Globus pallidus (tissue), 1 donor: ENCODE measurements at regions not wholly inside any gene's neighbourhood (a gene's known extent, or its start where the extent isn't known, plus 50 kb on each side); places are given as distances from the start of the nearest gene placed in this dataset.
"Not testable (repeated sequence)": the region's sequence is repeated elsewhere in the genome, so short reads cannot be mapped to it uniquely, and the experiment has no call there.

ENCODE experiments used
- DNase-seq: peaks from one replicate; pipeline ENCODE4 v3.0.0-alpha.2; 2015; ENCODE audit warnings: low spot score

- DNase-seq, result no peak
Measured at GRCh38 chr5:7087719-7088297, 308.1 kb upstream of the ADCY2 start.

- DNase-seq, result no peak
Measured at GRCh38 chr5:7088849-7089248, 307.1 kb upstream of the ADCY2 start.

- no peak for DNase-seq
Measured at GRCh38 chr5:7094626-7095025, 301.3 kb upstream of the ADCY2 start.

- DNase-seq, result no peak
Measured at GRCh38 chr5:7096294-7096693, 299.6 kb upstream of the ADCY2 start.

- DNase-seq, result no peak
Measured at GRCh38 chr5:7105358-7105757, 290.6 kb upstream of the ADCY2 start.

GRCh38 chr5:7117961-7118360, 278.0 kb upstream of the ADCY2 start:
- DNase-seq, result no peak

- DNase-seq, result no peak
Measured at GRCh38 chr5:7131680-7132079, 264.3 kb upstream of the ADCY2 start.

GRCh38 chr5:7146886-7147285, 249.1 kb upstream of the ADCY2 start:
- DNase-seq, result no peak

- no peak for DNase-seq
Measured at GRCh38 chr5:7157083-7157482, 238.9 kb upstream of the ADCY2 start.

GRCh38 chr5:7169240-7169878, 226.6 kb upstream of the ADCY2 start:
- no peak for DNase-seq

- DNase-seq, result not testable (repeated sequence)
Measured at GRCh38 chr5:7170785-7171184, 225.2 kb upstream of the ADCY2 start.

- no peak for DNase-seq
Measured at GRCh38 chr5:7179364-7179763, 216.6 kb upstream of the ADCY2 start.

GRCh38 chr5:7181841-7182240, 214.1 kb upstream of the ADCY2 start:
- DNase-seq, result no peak

- no peak for DNase-seq
Measured at GRCh38 chr5:7185742-7186141, 210.2 kb upstream of the ADCY2 start.

- DNase-seq, result no peak
Measured at GRCh38 chr5:7186818-7187217, 209.1 kb upstream of the ADCY2 start.

GRCh38 chr5:7190712-7191250, 205.2 kb upstream of the ADCY2 start:
- DNase-seq, result no peak

- DNase-seq, result no peak
Measured at GRCh38 chr5:7192016-7192415, 203.9 kb upstream of the ADCY2 start.

- DNase-seq, result no peak
Measured at GRCh38 chr5:7202846-7203245, 193.1 kb upstream of the ADCY2 start.

GRCh38 chr5:7207979-7208378, 188.0 kb upstream of the ADCY2 start:
- no peak for DNase-seq

- no peak for DNase-seq
Measured at GRCh38 chr5:7208938-7209337, 187.0 kb upstream of the ADCY2 start.

- DNase-seq, result no peak
Measured at GRCh38 chr5:7209658-7210057, 186.3 kb upstream of the ADCY2 start.

GRCh38 chr5:7210549-7210948, 185.4 kb upstream of the ADCY2 start:
- no peak for DNase-seq

GRCh38 chr5:7213525-7213924, 182.4 kb upstream of the ADCY2 start:
- DNase-seq, result no peak

- DNase-seq, result no peak
Measured at GRCh38 chr5:7214906-7215416, 181.0 kb upstream of the ADCY2 start.
